ENCODE measurements at regions not wholly inside any gene's neighbourhood (a gene's known extent, or its start where the extent isn't known, plus 50 kb on each side); places are given as distances from the start of the nearest gene placed in this dataset.

- ChIA-PET SMC1A (ENCODE audit: uncharacterized antibody, unreplicated experiment) (no interaction called here), POLR2A (no interaction called here), RAD21 (ENCODE audit: unreplicated experiment) (no interaction called here), CTCF (no interaction called here)
- intact Hi-C loops (cut with micrococcal nuclease; ENCODE audit: unreplicated experiment): no loop called here
- Histone ChIP-seq H3K79me2 (ENCODE audit: control insufficient read depth, insufficient read depth, low read length) (no peaks in the 10 kb centered on the region), H3K4me3 (no peak overlapping the region), H3K36me3 (ENCODE audit: control insufficient read depth in 2 of 2, insufficient read depth in 2 of 2, low read length in 1 of 2) (no peaks in the 10 kb centered on the region), H3K27ac (ENCODE audit: control insufficient read depth, insufficient read depth) (no peak overlapping the region), H3K4me1 (ENCODE audit: control insufficient read depth, insufficient read depth, low read length) (no peaks in the 10 kb centered on the region), H3K4me2 (ENCODE audit: control insufficient read depth, insufficient read depth) (no peak overlapping the region), H4K20me1 (ENCODE audit: control insufficient read depth, insufficient read depth) (no peaks in the 10 kb centered on the region), H3K9ac (ENCODE audit: control insufficient read depth, insufficient read depth, low read length) (no peak overlapping the region), H2AFZ (ENCODE audit: control insufficient read depth, low read depth, low read length) (no peak overlapping the region), H3K27me3 (replicated peaks in 1 of 2; ENCODE audit: control insufficient read depth in 2 of 2, insufficient read depth in 2 of 2, low read length in 1 of 2) (no peaks in the 10 kb centered on the region), H3K9me3 (replicated peaks; ENCODE audit: control insufficient read depth, insufficient read depth, low read length) (no peaks in the 10 kb centered on the region)
- FAIRE-seq (no peak), ATAC-seq (no peak), DNase-seq (ENCODE audit: low read depth, low spot score) (no peak)
- no peak for TF ChIP-seq CEBPZ (IDR thresholded peaks at IDR 0.05; ENCODE audit: low read depth, low read length)
- in situ Hi-C loops (cut with MboI): no loop called here
- 5% methylated on average over 1 of the region's 1 CpG for WGBS (ENCODE audit: insufficient coverage, insufficient replicate concordance, low lambda C conversion rate, missing lambda C conversion rate)
- no TSS peak for BruUV-seq (replicated peaks)
Observed at GRCh38 chr3:110106805-110107204, 769.5 kb upstream of the DPPA4 start.

DNA sequence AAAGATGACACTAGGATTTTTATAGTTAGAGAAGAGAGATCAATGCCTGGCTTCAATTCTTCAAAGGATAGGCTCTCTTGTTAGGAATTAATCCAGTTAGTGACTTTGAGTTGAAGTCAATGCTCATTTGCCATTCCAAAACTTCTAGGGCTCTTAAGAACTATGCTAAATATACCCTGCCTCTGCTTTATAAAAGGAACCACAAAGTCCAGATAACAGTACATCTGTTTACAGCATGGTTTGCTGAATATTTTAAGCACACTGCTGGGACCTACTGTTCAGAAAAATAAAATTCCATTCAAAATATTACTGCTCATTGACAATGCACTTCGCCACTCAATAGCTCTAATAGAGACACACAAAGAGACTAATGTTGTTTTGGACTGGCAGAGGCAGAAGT lies 786.6 kb upstream of the DPPA4 start:
- POLR2A ChIA-PET: no interaction called here
- FAIRE-seq: no peak
- TF ChIP-seq JUND (IDR thresholded peaks at IDR 0.05; ENCODE audit: low read depth, low read length) (no peak), MYB (IDR thresholded peaks at IDR 0.05; ENCODE audit: borderline replicate concordance, low read depth, low read length) (no peak), RUNX3 (IDR thresholded peaks at IDR 0.05; ENCODE audit: low read length) (no peak), BCL3 (IDR thresholded peaks at IDR 0.05; ENCODE audit: borderline replicate concordance, insufficient read depth, low read depth, low read length, poor library complexity, severe bottlenecking) (no peak), SMAD1 (IDR thresholded peaks at IDR 0.05; ENCODE audit: low read depth, partially characterized antibody) (no peak), BHLHE40 (IDR thresholded peaks at IDR 0.05; ENCODE audit: borderline replicate concordance in 1 of 2, low read depth in 2 of 2, low read length in 1 of 2) (no peak), TCF3 (IDR thresholded peaks at IDR 0.05; ENCODE audit: borderline replicate concordance, insufficient read depth, low read depth, low read length) (no peak), NBN (IDR thresholded peaks at IDR 0.05) (no peak), KLF5 (IDR thresholded peaks at IDR 0.05; ENCODE audit: partially characterized antibody) (no peak), ZSCAN29 (IDR thresholded peaks at IDR 0.05) (no peak), BMI1 (IDR thresholded peaks at IDR 0.05; ENCODE audit: borderline replicate concordance) (no peak)

More for the DNA sequence above, 786.6 kb upstream of the DPPA4 start:
- H3K4me1 ChIP-seq (ENCODE audit: control insufficient read depth, insufficient read depth, low read length): no peaks in the 10 kb centered on the region
- ATAC-seq (no peak), DNase-seq (ENCODE audit: low read depth, low spot score) (no peak)
- H3K79me2 ChIP-seq (ENCODE audit: control insufficient read depth, insufficient read depth, low read length): no peaks in the 10 kb centered on the region
- no peak overlapping the region for H3K4me2 ChIP-seq (ENCODE audit: control insufficient read depth, insufficient read depth)
- no peaks in the 10 kb centered on the region for H3K36me3 ChIP-seq (ENCODE audit: control insufficient read depth in 2 of 2, insufficient read depth in 2 of 2, low read length in 1 of 2)
- H3K4me3 ChIP-seq: no peak overlapping the region
- H3K27me3 ChIP-seq (replicated peaks in 1 of 2; ENCODE audit: control insufficient read depth in 2 of 2, insufficient read depth in 2 of 2, low read length in 1 of 2): no peaks in the 10 kb centered on the region
- WGBS (ENCODE audit: insufficient coverage, insufficient replicate concordance, low lambda C conversion rate, missing lambda C conversion rate): 0% methylated on average over 1 of the region's 1 CpG
- H3K9me3 ChIP-seq (replicated peaks; ENCODE audit: control insufficient read depth, insufficient read depth, low read length): no peaks in the 10 kb centered on the region
- no peak overlapping the region for H3K9ac ChIP-seq (ENCODE audit: control insufficient read depth, insufficient read depth, low read length)
- RAD21 ChIA-PET (ENCODE audit: unreplicated experiment): no interaction called here
- CTCF ChIA-PET: no interaction called here
- no peak overlapping the region for H3K27ac ChIP-seq (ENCODE audit: control insufficient read depth, insufficient read depth)
- SMC1A ChIA-PET (ENCODE audit: uncharacterized antibody, unreplicated experiment): no interaction called here
- intact Hi-C loops (cut with micrococcal nuclease; ENCODE audit: unreplicated experiment) (no loop called here), in situ Hi-C loops (cut with MboI) (no loop called here)
- H2AFZ ChIP-seq (ENCODE audit: control insufficient read depth, low read depth, low read length): no peak overlapping the region
- BruUV-seq (replicated peaks): no TSS peak
- no peaks in the 10 kb centered on the region for H4K20me1 ChIP-seq (ENCODE audit: control insufficient read depth, insufficient read depth)

All from GM12878 (cell line).